ENCODE measurements at regions not wholly inside any gene's neighbourhood (a gene's known extent, or its start where the extent isn't known, plus 50 kb on each side); places are given as distances from the start of the nearest gene placed in this dataset.

GRCh38 chr2:842151-842803 lies 108.4 kb upstream of the SNTG2 start:
- Histone ChIP-seq H3K4me3 (ENCODE audit: low read depth in 2 of 2, low read length in 1 of 2) (no peak overlapping the region), H3K9me3 (no peaks in the 10 kb centered on the region), H3K27ac (ENCODE audit: low read depth in 2 of 2, low read length in 1 of 2) (no peak overlapping the region), H3K9me2 (no peaks in the 10 kb centered on the region), H3K9ac (no peak overlapping the region), H4K20me1 (ENCODE audit: insufficient read depth) (no peaks in the 10 kb centered on the region), H3K4me1 (ENCODE audit: control insufficient read depth in 1 of 2, insufficient read depth in 2 of 2, low read depth in 1 of 2, low read length in 1 of 2) (peaks cover 0 to 10% of the 10 kb centered on the region in 2 experiments; a peak in 2 of 4 replicates), H3F3A (replicated peaks; ENCODE audit: insufficient read depth) (no peaks in the 10 kb centered on the region), H2AFZ (ENCODE audit: low read depth) (no peak overlapping the region), H3K27me3 (ENCODE audit: insufficient read depth) (no peaks in the 10 kb centered on the region), H3K79me2 (ENCODE audit: insufficient read depth) (no peaks in the 10 kb centered on the region), H3K36me3 (replicated peaks in 1 of 2; ENCODE audit: control insufficient read depth in 1 of 2, insufficient read depth in 2 of 2, low read length in 1 of 2) (no peaks in the 10 kb centered on the region), H3K4me2 (no peak overlapping the region)
- no peak for DNase-seq
- ChIA-PET CTCF (no interaction called here), POLR2A (no interaction called here)
- TF ChIP-seq RAD21 (IDR thresholded peaks at IDR 0.05; ENCODE audit: low read length) (no peak), NFIC (IDR thresholded peaks at IDR 0.05; ENCODE audit: borderline replicate concordance) (no peak), POLR2AphosphoS5 (IDR thresholded peaks at IDR 0.05; ENCODE audit: low read depth, low read length) (no peak), REST (IDR thresholded peaks at IDR 0.05; ENCODE audit: low read depth, low read length) (no peak), MXI1 (IDR thresholded peaks at IDR 0.05; ENCODE audit: low read depth, low read length) (no peak), FOXM1 (IDR thresholded peaks at IDR 0.05; ENCODE audit: low read depth) (no peak), JUND (IDR thresholded peaks at IDR 0.05) (no peak), RXRA (IDR thresholded peaks at IDR 0.05; ENCODE audit: borderline replicate concordance, low read depth) (no peak), FOXJ3 (CRISPR knock-in tag; IDR thresholded peaks at IDR 0.05) (no peak)
- WGBS (ENCODE audit: low lambda C conversion rate) = 56% methylated on average over 16 of the region's 16 CpGs

GRCh38 chr2:841036-841435 lies 109.6 kb upstream of the SNTG2 start:
- POLR2A ChIA-PET = no interaction called here
- H3K4me1 ChIP-seq (ENCODE audit: control insufficient read depth in 1 of 2, insufficient read depth in 2 of 2, low read depth in 1 of 2, low read length in 1 of 2) = peaks cover 0 to 4% of the 10 kb centered on the region in 2 experiments; a peak in 1 of 4 replicates
- no peaks in the 10 kb centered on the region for H3K9me3 ChIP-seq
- no peak overlapping the region for H3K4me2 ChIP-seq
- WGBS (ENCODE audit: low lambda C conversion rate) = 58% methylated on average over 5 of the region's 5 CpGs
- no peak overlapping the region for H3K27ac ChIP-seq (ENCODE audit: low read depth in 2 of 2, low read length in 1 of 2)
- no peak overlapping the region for H3K9ac ChIP-seq
- H3K9me2 ChIP-seq = no peaks in the 10 kb centered on the region
- no peak overlapping the region for H3K4me3 ChIP-seq (ENCODE audit: low read depth in 2 of 2, low read length in 1 of 2)
- H3K27me3 ChIP-seq (ENCODE audit: insufficient read depth) = no peaks in the 10 kb centered on the region
- no peaks in the 10 kb centered on the region for H3K79me2 ChIP-seq (ENCODE audit: insufficient read depth)
- no peak overlapping the region for H2AFZ ChIP-seq (ENCODE audit: low read depth)
- no peaks in the 10 kb centered on the region for H3K36me3 ChIP-seq (replicated peaks in 1 of 2; ENCODE audit: control insufficient read depth in 1 of 2, insufficient read depth in 2 of 2, low read length in 1 of 2)
- CTCF ChIA-PET = no interaction called here
- no peak for DNase-seq
- no peaks in the 10 kb centered on the region for H3F3A ChIP-seq (replicated peaks; ENCODE audit: insufficient read depth)
- no peaks in the 10 kb centered on the region for H4K20me1 ChIP-seq (ENCODE audit: insufficient read depth)
- no peak for TF ChIP-seq NFIC (IDR thresholded peaks at IDR 0.05; ENCODE audit: borderline replicate concordance)
- no peak for TF ChIP-seq ZBTB33 (IDR thresholded peaks at IDR 0.05; ENCODE audit: borderline replicate concordance, low read depth)
- no peak for TF ChIP-seq TCF12 (IDR thresholded peaks at IDR 0.05)
- TF ChIP-seq POLR2AphosphoS5 (IDR thresholded peaks at IDR 0.05; ENCODE audit: low read depth, low read length) = no peak
- no peak for TF ChIP-seq RAD21 (IDR thresholded peaks at IDR 0.05; ENCODE audit: low read length)
- TF ChIP-seq CHD2 (IDR thresholded peaks at IDR 0.05; ENCODE audit: low read length, partially characterized antibody) = no peak
- TF ChIP-seq SIN3A (IDR thresholded peaks at IDR 0.05; ENCODE audit: borderline replicate concordance, low read depth, low read length) = no peak
- TF ChIP-seq MAX (IDR thresholded peaks at IDR 0.05; ENCODE audit: low read depth) = no peak
- TF ChIP-seq JUND (IDR thresholded peaks at IDR 0.05) = no peak
- no peak for TF ChIP-seq EZH2phosphoT487 (IDR thresholded peaks at IDR 0.05; ENCODE audit: borderline replicate concordance, low read depth)
- TF ChIP-seq USF1 (IDR thresholded peaks at IDR 0.05; ENCODE audit: borderline replicate concordance, low read depth) = no peak
- no peak for TF ChIP-seq SMC3 (IDR thresholded peaks at IDR 0.05; ENCODE audit: low read depth, low read length)
- no peak for TF ChIP-seq RCOR1 (IDR thresholded peaks at IDR 0.05; ENCODE audit: low read length)
- TF ChIP-seq NRF1 (IDR thresholded peaks at IDR 0.05; ENCODE audit: low read depth, low read length) = no peak
- no peak for TF ChIP-seq GATA2 (CRISPR knock-in tag; IDR thresholded peaks at IDR 0.05)
- TF ChIP-seq PBX3 (IDR thresholded peaks at IDR 0.05) = no peak
- TF ChIP-seq GABPA (IDR thresholded peaks at IDR 0.05; ENCODE audit: low read depth) = no peak
